HG02678 (cell line): ENCODE measurements at regions not wholly inside any gene's neighbourhood (a gene's known extent, or its start where the extent isn't known, plus 50 kb on each side); places are given as distances from the start of the nearest gene placed in this dataset.

ENCODE experiments used
- ATAC-seq: cut with Tn5 transposase; IDR thresholded peaks from one replicate; pipeline ENCODE4 v1.9.1; 2021; ENCODE audit warnings: mild to moderate bottlenecking, moderate library complexity; ENCODE audit not compliant: unreplicated experiment

GRCh38 chr6:2381872-2382661 lies 136.7 kb upstream of the GMDS start:
- ATAC-seq = no peak

- ATAC-seq = no peak
Measured at GRCh38 chr6:2378891-2379652, 133.7 kb upstream of the GMDS start.

GRCh38 chr6:2378046-2378657 lies 132.7 kb upstream of the GMDS start:
- ATAC-seq = no peak

GRCh38 chr6:2376429-2377355 lies 131.3 kb upstream of the GMDS start:
- no peak for ATAC-seq

GRCh38 chr6:2375443-2375842 lies 130.0 kb upstream of the GMDS start:
- ATAC-seq = no peak

GRCh38 chr6:2369606-2370005 lies 124.2 kb upstream of the GMDS start:
- no peak for ATAC-seq

- no peak for ATAC-seq
Measured at GRCh38 chr6:2363211-2363610, 117.8 kb upstream of the GMDS start.

GRCh38 chr6:2361195-2361594 lies 115.8 kb upstream of the GMDS start:
- ATAC-seq = no peak

GRCh38 chr6:2360716-2361115 lies 115.3 kb upstream of the GMDS start:
- ATAC-seq = no peak

GRCh38 chr6:2360126-2360525 lies 114.7 kb upstream of the GMDS start:
- ATAC-seq = no peak

- ATAC-seq = no peak
Measured at GRCh38 chr6:2355150-2355549, 109.7 kb upstream of the GMDS start.

- no peak for ATAC-seq
Measured at GRCh38 chr6:2354138-2354491, 108.7 kb upstream of the GMDS start.

- ATAC-seq = no peak
Measured at GRCh38 chr6:2353412-2354137, 108.2 kb upstream of the GMDS start.

GRCh38 chr6:2351807-2352431 lies 106.5 kb upstream of the GMDS start:
- ATAC-seq = no peak

- no peak for ATAC-seq
Measured at GRCh38 chr6:2351090-2351489, 105.7 kb upstream of the GMDS start.

GRCh38 chr6:2346078-2346477 lies 100.7 kb upstream of the GMDS start:
- no peak for ATAC-seq

GRCh38 chr6:2344319-2344905 lies 99.0 kb upstream of the GMDS start:
- no peak for ATAC-seq

- no peak for ATAC-seq
Measured at GRCh38 chr6:2327591-2327990, 82.2 kb upstream of the GMDS start.

- no peak for ATAC-seq
Measured at GRCh38 chr6:2324166-2324953, 79.0 kb upstream of the GMDS start.
